HL-60 (cell line): ENCODE measurements at regions not wholly inside any gene's neighbourhood (a gene's known extent, or its start where the extent isn't known, plus 50 kb on each side); places are given as distances from the start of the nearest gene placed in this dataset.

Experiments used
- CTCF ChIP-seq: IDR thresholded peaks from one replicate; pipeline ENCODE4 v1.5.1; 2011; ENCODE audit warnings: low read length, control low read depth, inconsistent platforms; ENCODE audit not compliant: insufficient read depth
- GABPA ChIP-seq: IDR thresholded peaks from 2 replicates; pipeline ENCODE4 v1.6.1; 2012; ENCODE audit warnings: low read depth
- POLR2AphosphoS5 ChIP-seq: IDR thresholded peaks from 2 replicates; pipeline ENCODE4 v1.6.1; 2012; ENCODE audit warnings: low read depth
- SPI1 ChIP-seq: IDR thresholded peaks from 2 replicates; pipeline ENCODE4 v1.6.1; 2012; ENCODE audit warnings: low read depth, mild to moderate bottlenecking, borderline replicate concordance
- TF ChIP-seq, protein P1 (sequence below): IDR thresholded peaks from 2 replicates; pipeline ENCODE4 v1.6.1; 2012; ENCODE audit warnings: low read depth; ENCODE audit not compliant: insufficient replicate concordance

DNA sequence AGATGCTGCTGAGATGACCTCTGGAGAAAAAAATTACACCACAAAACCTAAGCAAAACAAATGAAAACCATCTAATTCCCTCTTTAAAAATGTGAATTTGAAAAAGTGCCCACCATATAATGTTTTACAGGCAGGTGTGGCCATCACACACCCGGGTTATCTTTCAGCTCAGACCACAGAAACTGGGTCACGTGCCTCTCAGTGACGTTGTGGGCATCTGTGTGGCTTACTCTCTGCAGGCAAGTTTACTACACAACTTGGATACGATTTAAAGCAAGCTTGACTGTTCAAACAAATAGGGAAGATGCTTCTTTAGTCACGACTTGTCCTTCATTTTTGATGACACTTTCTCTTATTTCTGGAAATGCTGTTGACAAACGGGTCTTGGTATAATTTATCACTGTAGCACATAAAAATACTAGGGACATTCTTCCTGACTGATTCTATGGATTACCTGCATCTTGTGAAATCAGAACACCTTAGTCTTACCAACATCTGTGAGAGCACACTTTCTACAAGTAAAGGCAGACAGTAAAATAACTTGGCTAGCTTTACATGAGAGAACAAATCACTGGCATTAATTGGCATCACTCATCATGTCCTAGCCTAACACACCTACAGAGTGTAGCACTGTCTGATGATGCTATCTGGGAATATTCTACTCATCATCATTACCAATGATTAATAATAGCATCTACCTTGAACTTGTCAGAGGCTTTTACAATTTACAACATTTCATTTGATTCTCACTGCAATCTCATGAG, 89.3 kb upstream of the EDEM3 start:
- TF ChIP-seq CTCF (no peak), SPI1 (no peak), POLR2AphosphoS5 (no peak), GABPA (no peak)
- TF ChIP-seq, protein P1, sequence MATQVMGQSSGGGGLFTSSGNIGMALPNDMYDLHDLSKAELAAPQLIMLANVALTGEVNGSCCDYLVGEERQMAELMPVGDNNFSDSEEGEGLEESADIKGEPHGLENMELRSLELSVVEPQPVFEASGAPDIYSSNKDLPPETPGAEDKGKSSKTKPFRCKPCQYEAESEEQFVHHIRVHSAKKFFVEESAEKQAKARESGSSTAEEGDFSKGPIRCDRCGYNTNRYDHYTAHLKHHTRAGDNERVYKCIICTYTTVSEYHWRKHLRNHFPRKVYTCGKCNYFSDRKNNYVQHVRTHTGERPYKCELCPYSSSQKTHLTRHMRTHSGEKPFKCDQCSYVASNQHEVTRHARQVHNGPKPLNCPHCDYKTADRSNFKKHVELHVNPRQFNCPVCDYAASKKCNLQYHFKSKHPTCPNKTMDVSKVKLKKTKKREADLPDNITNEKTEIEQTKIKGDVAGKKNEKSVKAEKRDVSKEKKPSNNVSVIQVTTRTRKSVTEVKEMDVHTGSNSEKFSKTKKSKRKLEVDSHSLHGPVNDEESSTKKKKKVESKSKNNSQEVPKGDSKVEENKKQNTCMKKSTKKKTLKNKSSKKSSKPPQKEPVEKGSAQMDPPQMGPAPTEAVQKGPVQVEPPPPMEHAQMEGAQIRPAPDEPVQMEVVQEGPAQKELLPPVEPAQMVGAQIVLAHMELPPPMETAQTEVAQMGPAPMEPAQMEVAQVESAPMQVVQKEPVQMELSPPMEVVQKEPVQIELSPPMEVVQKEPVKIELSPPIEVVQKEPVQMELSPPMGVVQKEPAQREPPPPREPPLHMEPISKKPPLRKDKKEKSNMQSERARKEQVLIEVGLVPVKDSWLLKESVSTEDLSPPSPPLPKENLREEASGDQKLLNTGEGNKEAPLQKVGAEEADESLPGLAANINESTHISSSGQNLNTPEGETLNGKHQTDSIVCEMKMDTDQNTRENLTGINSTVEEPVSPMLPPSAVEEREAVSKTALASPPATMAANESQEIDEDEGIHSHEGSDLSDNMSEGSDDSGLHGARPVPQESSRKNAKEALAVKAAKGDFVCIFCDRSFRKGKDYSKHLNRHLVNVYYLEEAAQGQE, result no peak
